AG08395 (cell line): ENCODE measurements at regions not wholly inside any gene's neighbourhood (a gene's known extent, or its start where the extent isn't known, plus 50 kb on each side); places are given as distances from the start of the nearest gene placed in this dataset.
"Not testable (repeated sequence)": the region's sequence is repeated elsewhere in the genome, so short reads cannot be mapped to it uniquely, and the experiment has no call there.

Source experiments
- DNase-seq: peaks from one replicate; pipeline ENCODE4 v3.0.0; 2012; ENCODE audit warnings: mixed read lengths, low spot score

DNA sequence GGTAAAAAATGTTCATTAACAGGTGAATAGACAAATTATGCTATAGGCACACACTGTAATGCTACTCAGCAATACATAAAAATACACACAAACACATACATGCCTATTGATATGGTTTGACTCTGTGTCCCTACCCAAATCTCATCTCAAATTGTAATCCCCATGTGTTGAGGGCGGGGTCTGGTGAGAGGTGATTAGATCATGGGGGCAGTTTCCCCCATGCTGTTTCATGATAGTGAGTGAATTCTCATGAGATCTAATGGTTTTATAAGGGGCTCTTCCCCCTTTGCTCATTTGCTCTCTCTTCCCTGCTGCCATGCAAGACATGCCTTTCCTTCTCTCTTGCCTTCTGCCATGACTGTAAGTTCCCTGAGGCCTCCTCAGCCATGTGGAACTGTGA lies 403.1 kb upstream of the RORB start:
- DNase-seq, result not testable (repeated sequence)

DNA sequence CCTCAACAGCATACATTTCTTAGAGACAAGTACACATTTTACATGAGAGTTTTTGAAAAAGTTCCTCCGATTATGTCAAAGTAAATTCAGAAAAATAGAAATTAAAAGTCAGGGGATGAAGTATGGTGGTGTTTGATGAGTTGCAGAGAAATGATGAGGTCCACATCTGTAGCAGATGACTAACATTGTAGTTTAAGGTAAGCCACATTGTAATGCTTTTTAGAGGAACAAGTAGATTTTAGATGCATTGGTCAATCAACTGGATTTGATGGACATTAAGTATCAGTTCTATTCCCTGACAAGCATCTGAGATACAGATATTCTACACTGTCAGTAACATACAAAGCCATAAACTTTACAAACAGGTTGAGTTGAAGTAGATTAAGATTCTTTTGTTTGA lies 402.4 kb upstream of the RORB start:
- DNase-seq, result no peak

DNA sequence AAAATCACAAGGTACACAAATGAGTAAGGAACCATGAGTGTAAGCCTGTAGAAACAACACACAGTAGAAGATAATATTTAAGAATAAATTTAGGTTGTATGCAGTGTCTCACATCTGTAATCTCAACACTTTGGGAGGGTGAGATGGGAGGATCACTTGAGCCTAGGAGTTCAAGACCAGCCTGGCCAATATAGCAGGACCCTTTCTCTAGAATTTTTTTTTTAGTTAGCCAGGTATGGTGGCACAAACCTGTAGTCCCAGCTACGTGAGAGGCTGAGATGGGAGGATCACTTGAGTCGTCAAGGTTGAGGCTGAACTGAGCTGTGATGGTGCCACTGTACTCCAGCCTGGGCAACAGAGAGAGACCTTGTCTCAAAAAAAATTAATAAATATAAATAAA lies 401.2 kb upstream of the RORB start:
- DNase-seq, result no peak

DNA sequence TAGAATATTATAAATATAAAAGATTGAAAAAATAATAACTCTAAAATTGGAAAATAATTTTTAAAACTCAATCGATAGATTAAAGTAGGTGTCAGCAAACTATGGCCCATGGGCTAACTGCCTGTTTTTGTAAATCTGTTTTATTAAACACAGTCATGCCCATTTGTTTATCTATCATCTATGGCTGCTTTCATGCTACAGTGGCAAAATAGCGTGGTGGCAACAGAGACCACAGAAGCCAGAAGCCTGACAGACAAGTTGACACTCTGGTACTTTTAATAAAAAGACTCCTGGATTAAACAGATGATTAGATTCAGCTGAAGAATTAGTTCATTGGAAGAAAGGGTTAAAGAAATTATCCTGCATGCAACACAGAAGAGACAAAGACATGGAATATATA lies 400.7 kb upstream of the RORB start:
- no peak for DNase-seq

DNA sequence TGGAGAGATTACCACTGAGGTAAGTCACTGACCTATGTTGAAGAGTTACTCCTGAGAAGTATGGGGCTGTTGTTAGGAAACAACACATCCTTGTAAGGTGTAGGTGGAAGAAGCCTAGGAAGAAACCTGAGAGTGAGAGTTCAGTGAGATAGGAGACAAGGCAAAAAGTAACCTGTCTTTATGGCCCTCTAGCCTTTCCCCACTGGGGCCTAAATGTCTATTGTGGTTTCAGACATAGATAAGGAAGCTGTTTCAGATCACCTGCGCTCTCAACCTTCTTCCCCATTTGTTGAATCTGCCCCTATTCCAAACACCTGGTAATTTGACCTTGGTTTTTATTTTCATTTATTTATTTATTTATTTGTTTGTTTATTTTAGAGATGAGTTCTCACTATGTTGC lies 397.1 kb upstream of the RORB start:
- DNase-seq, result no peak

DNA sequence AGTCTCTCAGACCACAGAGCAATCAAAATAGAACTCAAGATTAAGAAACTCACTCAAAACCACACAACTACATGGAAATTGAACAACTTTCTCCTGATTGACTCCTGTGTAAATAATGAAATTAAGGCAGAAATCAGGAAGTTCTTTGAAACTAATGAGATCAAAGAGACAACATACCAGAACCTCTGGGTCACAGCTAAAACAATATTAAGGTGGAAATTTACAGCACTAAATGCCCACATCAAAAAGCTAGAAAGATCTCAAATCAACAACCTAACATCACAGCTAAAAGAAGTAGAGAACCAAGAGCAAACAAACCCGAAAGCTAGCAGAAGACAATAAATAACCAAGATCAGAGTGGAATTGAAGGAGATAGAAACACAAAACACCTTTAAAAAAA lies 395.0 kb upstream of the RORB start:
- DNase-seq, result not testable (repeated sequence)

DNA sequence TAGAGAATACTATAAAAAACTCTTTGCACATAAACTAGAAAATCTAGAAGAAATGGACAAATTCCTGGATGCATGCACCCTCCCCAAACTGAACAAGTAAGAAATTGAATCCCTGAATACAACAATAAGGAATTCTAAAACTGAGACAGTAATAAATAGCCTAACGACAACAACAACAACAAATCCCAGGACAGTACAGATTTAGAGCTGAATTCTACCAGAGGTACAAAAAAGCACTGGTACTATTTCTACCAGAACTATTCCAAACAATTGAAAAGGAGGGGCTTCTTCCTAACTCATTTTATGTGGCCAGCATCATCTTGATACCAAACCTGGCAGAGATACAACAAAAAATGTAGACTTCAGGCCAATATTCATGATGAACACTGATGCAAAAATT lies 394.4 kb upstream of the RORB start:
- no peak for DNase-seq

DNA sequence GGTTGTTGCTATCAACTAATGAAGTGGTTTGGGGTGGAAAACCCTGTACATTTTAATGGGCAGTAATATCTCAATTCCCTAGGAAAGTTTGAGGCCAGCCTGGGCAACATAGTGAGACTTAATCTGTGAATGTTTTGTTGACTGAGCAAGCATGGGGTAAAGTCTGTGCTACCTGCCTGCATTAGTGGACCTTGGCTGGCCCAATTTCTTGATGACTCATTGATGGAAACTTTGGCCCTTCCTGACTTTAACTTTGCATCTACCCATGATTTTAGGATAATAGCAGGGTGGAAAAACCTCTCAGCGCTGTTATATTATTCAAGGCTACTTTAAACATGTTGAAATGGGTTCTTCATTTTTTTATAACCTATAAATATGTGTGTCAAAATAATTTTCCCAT lies 389.4 kb upstream of the RORB start:
- DNase-seq, result no peak

DNA sequence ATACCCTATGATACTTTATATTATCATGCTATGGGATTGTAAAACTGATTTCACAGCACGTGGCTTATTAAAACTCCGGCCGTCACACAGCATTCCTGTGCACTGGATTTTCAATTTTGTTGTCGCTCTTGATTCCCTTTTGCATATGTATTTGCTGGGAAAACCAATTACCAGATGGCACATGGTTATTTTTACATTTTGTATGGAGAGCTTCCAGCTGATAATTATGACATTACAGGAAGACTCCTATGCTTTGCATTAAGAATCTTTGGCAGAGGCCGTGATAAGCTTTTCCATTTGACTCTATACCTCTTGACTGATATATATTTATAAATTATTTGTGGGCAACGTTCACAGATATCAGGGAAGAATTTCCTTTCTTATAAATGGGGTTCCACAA lies 381.2 kb upstream of the RORB start:
- DNase-seq, result no peak

DNA sequence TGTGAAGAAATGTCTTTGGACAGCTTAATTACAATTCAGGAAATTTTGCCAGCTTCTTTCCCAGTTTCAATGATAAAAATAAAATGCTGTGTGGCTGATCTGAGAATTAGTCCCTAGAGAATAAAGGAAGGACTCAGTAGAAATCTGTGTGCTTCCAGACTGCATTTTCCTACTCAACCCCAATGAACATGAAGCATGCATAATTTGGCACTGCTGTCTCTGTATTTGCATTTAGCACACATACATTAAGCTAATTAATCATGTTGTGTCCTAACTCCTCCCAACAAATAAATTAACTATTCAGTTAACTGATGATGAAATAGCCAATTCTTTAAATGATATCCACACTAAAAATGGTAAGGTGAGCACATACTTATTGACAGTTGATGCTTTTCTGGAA lies 380.0 kb upstream of the RORB start:
- no peak for DNase-seq

DNA sequence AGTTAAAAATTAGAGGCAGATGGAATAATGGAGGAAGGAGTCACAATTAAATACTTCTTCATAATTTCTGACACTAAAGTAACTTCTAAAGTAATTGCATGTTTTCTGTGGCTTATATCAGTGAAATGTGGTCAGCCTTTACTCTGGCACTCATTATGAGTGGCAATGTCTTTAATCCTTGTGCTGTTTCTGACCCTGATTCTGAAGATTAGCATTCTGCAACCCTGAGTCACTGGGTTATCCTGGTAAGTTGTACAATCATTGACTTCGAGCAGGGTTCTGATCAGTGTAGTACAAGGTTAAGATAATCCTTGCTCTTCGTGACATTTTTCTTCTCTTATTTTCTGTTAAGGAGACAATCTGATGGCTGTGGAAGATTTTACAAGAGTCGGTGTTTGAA lies 379.4 kb upstream of the RORB start:
- DNase-seq, result no peak

DNA sequence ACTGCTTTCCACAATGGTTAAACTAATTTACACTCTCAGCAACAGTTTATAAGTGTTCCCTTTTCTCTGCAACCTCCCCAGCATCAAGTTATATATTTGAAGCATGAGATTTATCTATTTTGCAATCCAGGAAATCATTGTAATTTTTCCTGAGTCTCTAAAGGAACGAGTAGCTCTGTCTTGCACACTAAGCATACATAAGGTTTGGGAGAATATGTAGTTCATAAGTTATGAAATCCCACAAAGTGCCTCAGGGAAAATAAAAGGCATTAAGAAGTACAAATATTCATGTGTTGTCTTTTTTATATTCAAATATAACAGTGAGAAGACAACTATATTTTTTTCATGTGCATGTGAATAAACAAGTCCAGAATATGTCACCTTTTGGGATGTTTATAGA lies 377.1 kb upstream of the RORB start:
- no peak for DNase-seq

DNA sequence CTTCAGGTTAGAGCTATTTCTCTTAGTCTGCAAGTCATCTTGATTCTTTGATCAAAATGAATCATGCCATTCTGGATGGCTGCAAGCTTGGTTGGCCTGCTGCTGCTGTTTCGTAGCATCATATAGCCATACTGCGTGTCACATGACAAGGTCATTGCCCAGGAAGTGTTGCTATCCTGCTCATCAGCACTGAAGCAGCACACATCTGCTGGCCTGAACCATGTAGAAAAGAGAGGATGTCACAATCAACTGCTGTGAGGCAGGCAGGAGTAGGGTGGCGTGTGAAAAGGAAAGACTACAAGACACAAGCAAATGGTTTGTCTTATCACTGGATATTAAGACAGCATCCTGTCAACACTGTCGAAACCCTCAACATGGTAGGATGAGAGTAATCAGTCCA lies 376.7 kb upstream of the RORB start:
- DNase-seq, result no peak

DNA sequence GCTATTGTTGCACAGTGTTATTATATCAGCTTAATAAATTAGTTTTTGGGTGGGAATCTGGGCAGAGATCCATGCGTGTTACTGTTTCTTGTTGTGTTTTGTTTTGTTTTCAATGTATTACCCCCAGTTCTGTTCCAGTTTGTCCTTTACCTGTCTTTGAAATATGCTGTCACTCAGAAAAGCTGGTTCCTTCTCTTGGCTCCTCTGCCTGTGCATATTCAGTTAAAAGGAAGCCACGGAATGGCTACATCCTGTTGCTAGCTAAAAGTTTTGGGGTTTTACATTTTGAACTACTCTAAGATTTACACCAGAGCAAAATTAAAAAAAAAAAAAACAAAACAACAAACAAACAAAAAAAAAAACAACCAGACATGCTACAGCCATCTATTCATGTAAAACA lies 374.9 kb upstream of the RORB start:
- DNase-seq, result no peak

DNA sequence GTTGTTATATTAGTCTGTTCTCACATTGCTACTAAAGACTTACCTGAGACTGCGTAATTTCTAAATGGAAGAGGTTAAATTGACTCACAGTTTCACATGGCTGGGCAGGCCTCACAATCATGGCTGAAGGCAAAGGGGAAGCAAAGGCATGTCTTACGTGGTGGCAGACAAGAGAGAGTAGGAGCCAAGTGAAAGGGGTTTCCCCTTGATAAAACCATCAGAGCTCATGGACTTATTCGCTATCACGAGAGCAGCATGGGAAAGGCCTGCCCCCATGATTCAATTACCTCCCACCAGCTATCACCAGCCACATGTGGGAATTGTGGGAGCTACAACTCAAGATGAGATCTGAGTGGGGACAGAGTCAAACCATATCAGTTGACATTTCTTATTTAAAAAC lies 374.5 kb upstream of the RORB start:
- no peak for DNase-seq

DNA sequence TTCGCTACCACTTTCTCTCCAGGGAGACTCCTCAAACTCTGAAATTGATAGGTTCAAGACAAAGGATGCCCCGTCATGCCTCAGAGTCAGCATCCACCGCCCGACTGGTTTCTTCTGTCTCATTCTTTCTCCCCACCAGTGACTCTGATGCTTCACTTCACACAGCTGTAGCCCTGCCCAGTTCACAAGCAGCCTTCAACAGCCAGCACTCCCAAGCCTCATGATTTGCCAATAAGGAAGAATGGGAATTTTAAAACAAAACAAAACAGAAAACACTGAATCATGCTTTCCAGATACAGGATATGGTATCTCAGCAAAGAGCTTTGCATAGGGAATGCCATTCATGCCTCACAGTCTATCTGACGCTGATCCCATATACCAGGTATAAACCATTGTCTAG lies 371.2 kb upstream of the RORB start:
- DNase-seq, result no peak

DNA sequence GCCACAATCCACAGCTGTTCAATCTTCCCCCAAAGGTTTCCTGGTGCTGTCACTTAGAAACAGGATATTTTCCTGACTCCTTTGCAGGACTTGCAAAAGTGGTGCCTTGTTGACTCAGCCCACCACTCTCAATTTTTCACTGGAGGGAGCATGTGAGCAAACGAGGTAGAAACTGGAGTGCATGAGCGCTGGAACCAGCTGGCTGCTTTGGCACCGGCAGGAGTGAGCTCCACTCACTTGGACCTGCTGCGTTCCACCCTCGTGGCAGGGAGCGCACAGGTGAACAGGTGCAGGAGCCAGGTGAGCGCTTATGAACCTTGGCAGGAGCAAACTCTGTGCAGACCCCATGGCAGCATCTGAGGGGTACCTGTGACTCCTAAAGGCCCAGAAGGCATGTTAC lies 364.1 kb upstream of the RORB start:
- no peak for DNase-seq

DNA sequence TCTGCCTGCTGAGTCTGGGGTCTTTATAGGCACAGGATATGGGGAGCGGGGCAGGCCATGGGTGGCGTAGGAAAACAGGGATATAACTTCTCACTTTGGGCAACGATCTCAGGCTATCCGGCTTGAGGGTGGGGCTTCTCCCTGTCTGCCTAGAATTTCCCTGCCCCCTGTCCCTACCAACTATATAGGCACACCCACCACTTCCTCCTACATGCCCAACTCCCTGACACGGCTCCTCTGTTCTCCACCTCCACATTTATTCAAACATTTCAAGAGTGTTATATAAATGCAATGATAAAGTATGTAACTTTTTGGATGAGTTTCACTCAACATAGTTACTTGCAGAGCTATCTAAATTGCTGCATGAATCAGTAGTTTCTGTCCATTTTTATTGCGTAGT lies 363.2 kb upstream of the RORB start:
- no peak for DNase-seq

DNA sequence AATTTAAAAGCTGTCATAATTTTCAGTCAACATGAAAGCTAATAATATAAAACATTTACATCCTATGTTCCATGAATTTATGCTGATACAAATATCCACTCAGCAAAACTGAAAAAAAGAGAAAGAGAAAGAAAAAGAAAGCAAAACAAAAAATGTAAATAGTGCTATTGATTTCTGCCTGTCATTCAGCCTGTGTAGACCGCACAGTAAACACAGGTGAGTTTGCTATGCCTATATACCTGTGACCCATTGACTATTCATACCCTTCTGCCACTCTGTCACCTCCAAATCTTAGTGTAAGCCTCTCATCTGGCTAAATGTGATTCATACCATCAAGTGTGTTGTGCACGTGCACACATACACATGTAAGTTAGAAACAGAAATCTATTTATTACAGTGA lies 359.0 kb upstream of the RORB start:
- DNase-seq, result no peak

DNA sequence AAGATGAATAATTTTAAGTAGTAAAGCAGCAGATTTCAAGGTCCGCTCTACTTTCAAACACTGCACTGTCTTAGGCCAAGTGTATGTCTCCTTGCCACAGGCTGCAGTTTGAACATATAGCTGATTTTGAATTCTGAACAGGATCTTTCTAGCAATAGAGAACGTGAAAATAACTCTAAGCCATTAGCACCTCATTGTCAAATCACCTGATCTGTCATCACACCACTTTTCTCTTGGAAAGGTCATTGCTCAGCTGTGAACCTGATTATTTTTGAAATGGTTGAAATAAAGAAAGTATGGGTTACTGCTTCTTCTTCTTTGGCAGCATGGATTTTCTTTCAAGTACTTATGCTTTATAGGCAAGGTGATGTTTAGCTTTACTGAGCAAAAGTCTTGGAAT lies 357.0 kb upstream of the RORB start:
- DNase-seq, result no peak

DNA sequence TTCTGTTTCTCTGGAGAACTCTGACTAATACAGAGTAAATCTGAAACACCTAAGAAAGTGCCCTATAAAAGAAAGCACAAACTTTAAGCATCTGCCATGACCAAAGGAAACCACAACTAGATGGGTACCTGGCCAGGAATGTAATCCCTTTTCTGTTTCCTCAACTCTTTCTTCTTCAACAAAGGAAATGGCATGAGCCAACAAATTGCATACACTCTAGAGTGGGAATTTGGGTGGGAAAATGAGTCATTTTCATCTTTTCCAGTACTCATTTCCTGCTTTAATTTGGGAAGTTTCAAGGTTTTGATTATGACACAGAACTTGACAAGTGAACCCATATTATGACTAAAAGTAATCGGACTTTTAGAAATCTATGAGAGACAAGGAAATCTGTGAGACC lies 349.2 kb upstream of the RORB start:
- no peak for DNase-seq

DNA sequence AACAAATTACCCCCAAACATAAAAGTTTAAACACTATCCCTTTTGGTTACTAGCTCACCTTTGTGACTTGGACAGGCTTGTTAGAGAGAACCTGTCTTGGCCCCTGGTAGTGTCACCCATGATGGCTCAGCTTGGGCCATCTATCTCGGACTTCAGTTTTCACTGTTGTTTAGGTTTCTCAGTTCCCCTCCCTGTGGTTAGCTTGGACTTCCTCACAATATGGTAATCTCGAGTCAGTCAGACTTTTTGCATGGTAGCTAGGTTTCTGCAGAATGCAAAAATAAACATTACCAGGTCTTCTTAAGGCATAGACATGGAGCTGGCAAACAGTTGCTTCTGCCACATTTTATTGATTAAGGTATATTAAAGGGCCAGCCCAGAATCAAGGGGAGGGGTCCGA lies 324.3 kb upstream of the RORB start:
- DNase-seq, result no peak

DNA sequence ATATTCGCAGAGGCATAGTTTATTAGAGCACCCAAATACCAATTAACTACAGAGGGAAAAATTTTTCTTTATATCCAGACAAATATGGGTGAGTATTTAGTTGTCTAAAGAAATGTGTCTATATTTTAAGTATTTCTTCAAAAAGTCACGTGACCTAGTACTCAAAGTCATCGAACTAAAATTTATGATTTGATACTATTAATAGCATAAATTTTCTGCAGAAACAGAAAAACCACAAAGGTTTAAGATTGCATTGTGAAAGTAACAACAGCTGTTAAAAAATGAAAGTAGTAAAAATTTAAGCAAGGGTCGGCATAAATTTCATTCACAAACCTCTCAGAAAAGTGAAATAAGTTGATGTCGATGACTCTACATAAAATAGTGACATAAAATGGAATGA lies 323.9 kb upstream of the RORB start:
- no peak for DNase-seq

DNA sequence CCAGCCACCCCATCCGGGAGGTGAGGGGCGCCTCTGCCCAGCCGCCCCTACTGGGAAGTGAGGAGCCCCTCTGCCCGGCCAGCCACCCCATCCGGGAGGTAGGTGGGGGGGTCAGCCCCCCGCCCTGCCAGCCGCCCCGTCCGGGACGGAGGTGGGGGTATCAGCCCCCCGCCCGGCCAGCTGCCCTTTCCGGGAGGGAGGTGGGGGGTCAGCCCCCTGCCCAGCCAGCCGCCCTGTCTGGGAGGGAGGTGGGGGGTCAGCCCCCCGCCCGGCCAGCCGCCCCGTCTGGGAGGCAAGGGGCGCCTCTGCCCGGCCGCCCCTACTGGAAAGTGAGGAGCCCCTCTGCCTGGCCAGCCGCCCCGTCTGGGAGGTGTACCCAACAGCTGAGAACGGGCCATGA lies 299.4 kb upstream of the RORB start:
- DNase-seq, result not testable (repeated sequence)

DNA sequence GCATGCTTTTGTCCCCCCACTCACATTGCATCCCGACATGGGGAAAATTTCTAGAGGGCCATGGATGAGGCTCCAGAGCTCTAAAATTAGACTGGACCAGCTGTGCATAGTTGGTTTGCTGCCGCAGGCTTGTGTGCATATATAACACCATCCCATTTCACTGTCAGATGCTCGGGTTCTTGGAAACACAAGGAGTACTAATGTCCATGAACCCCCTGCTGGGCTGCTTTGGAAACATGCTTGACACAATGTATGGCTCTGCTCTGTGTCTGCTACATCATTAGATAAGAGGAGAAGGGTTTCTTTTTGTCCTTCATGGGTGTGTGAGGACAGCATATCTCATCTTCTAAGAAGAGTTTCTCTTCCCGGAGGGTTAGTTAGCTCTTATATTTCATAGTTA lies 292.1 kb upstream of the RORB start:
- no peak for DNase-seq
